AG09319 (cell line): ENCODE measurements at regions not wholly inside any gene's neighbourhood (a gene's known extent, or its start where the extent isn't known, plus 50 kb on each side); places are given as distances from the start of the nearest gene placed in this dataset.

Experiments
- DNase-seq: peaks from one replicate; pipeline ENCODE4 v3.0.0-alpha.2; 2010; ENCODE audit warnings: low read depth; ENCODE audit errors: extremely low read depth
- TF ChIP-seq, protein P1 (sequence below): IDR thresholded peaks from 2 replicates; pipeline ENCODE4 v1.5.1; 2011; ENCODE audit warnings: low read depth, mild to moderate bottlenecking, inconsistent platforms, low read length, moderate library complexity

- no peak for DNase-seq
- TF ChIP-seq, protein P1, sequence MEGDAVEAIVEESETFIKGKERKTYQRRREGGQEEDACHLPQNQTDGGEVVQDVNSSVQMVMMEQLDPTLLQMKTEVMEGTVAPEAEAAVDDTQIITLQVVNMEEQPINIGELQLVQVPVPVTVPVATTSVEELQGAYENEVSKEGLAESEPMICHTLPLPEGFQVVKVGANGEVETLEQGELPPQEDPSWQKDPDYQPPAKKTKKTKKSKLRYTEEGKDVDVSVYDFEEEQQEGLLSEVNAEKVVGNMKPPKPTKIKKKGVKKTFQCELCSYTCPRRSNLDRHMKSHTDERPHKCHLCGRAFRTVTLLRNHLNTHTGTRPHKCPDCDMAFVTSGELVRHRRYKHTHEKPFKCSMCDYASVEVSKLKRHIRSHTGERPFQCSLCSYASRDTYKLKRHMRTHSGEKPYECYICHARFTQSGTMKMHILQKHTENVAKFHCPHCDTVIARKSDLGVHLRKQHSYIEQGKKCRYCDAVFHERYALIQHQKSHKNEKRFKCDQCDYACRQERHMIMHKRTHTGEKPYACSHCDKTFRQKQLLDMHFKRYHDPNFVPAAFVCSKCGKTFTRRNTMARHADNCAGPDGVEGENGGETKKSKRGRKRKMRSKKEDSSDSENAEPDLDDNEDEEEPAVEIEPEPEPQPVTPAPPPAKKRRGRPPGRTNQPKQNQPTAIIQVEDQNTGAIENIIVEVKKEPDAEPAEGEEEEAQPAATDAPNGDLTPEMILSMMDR = no peak
Measured at GRCh38 chr1:84048820-84049219, 49.9 kb upstream of the TTLL7 start.
